HG03521 (cell line): ENCODE measurements at regions not wholly inside any gene's neighbourhood (a gene's known extent, or its start where the extent isn't known, plus 50 kb on each side); places are given as distances from the start of the nearest gene placed in this dataset.

Source experiments
- ATAC-seq: cut with Tn5 transposase; IDR thresholded peaks from one replicate; pipeline ENCODE4 v1.9.1; 2021; ENCODE audit warnings: mild to moderate bottlenecking, moderate library complexity; ENCODE audit not compliant: unreplicated experiment

DNA sequence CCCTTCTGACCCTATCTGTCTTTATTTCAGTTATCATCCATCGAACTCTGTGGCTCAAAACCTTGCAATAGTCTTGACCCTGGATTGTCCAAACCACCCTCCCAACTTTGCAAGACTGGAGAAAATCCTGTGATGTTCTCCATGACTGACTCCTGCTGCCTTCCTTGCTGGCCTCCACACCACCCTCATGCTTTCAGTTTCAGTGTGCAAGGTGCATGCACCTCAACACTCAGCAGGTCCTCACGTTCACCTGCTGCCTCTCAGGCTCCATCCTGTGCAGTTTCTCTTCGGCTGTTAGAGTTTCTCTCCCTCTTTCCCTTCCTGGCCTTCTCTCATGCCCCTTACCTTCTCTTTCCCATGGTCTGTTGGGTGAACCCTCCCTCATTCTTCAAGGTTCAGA is 59.4 kb upstream of the ASIC2 start:
- ATAC-seq, result no peak

DNA sequence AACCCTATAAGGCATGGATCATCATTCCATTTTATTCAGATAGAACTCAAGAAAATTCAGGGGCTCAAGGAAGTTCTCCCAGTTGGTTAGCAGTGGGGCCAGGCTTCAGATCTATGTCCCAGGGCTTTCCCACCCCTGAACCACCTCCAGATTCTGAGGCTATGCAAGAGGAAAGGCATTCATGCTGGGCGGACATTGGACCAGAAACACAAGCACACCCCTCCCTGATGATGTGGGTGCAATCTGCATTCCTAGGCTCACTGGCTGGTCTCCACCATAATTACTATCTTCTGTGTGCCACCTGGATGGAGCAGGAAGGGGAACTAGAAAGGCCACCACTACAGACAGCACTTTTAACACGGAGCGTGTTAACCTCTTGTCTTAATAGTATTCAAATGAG is 63.2 kb upstream of the ASIC2 start:
- ATAC-seq, result no peak

DNA sequence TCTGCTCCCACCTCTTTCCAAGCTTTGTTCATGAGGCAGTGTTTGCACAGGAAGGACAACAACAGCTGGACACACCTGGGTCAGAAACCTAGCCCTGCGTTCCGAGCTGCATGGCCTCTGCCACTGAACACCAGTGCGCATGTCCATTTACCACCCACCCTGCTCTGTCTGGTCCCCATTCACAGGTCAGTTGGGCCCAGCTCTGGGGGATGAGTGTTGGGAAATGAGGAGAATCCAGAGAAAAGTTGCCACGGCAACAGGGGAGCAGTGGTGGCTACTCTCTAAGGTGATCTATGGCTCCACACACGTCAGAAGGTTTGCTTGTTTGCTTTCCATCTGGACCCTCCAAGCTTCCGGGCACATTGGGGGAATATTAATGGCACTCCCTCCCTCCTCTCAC is 70.4 kb upstream of the ASIC2 start:
- ATAC-seq, result no peak

DNA sequence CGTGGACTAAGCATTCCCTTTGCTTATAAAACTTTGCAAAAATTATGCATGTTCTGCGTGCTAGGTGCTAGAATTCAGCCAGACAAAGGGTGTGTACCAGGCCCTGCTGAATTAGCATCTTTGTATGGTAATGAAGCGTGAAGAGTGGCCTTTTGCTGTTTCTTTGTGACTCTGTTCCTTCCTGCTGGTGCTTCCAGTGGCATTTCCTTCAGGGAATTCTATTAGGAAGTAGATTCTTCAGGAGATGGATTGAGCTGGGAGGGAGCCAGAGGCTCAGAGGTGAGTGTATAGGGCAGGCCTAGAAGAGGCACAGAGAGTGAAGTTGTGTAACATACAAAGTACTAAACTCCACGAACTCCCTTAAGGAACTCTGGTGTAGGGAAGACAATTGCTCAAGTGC is 73.9 kb upstream of the ASIC2 start:
- ATAC-seq, result no peak

DNA sequence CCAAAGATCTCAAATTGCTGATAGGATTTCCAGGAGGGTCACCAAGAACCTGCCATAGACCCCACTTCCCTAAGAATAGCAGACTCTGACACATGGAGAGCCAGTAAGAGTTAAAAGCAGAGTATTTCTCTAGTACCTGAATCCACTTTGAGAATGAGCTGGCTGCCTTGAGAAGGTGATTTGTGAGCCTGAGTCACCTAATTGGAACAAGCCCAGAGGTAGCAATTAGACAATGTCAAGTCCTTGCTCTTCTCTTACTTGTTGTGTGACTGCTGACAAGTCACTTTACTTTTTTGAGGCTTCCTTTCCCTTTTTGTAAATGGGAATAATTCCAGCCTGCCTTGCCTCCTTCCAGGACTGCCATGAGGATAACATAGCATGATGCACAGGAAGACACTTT is 76.1 kb upstream of the ASIC2 start:
- no peak for ATAC-seq

DNA sequence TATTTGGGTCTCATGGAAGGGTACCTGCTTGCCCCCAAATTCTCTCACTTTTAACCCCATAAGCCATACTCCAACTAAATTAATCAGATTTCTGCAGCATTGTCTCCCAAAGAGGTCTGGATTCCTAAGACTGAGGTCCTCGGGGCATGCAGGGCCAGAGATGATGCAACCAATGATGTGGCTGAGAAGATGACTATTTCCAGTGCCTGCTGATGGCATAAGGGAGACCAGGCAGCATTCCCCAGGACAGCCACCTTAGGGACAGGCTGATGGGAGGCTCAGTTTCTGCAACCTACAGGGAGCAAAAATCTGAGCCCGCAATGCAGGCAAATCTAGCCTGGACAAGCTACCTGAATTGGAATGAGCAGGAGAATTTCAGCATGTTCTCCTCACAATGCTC is 76.8 kb upstream of the ASIC2 start:
- no peak for ATAC-seq

DNA sequence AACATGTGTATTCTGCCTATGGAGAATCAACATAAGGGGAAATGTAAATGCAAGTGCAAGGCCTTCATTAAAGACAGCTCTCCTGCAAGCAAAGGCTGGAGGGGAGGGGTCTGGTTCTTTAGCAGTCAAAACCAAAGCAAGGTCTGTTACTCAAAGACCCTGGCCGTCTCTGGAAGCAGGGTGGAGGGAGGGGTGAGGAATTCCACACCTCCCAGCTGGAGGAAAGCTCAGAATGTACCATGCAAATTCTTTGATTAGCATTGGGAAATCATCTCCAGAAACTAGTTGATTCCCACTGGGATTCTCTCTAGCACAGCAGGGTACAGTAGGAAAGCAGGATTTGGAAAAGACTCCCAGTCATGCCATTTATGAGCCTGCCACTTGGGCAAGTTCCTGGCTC is 77.3 kb upstream of the ASIC2 start:
- ATAC-seq, result no peak

DNA sequence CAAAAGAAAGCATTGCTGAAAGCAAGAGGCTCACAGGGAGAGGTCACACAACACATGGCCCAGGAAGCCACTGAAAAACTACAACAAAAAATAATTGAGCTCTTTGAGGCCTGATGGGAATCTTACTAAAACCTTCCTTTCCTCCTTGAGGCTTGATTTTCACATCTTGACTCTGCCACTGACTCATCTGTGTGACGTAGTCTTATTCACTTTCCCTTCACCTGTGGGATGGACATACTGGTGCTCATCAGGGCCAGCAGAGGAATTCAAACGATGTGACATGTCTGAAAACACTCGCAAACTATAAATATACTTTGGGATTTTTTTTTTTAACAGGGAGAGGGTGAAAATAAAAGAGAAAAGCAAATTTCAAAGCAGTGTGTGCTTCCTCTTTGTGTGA is 78.3 kb upstream of the ASIC2 start:
- ATAC-seq, result no peak

DNA sequence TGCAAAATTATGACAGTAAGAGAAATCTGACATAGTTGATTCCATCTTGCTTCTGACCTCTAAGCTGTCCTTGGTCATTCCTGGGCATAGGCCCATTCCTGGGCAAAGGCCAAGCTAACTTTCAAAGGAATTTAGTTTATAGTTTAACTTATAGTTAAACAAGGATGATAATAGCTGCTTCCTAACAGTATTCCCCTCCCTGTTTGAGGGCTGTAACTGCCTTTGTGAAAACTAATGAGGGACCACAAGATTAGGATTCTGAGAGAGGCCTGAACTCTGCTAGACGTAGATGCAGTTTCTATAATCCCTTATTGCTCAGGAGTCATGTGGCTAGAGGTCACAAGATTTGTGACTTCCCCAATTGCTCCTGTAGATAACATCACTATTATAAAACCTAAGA is 80.2 kb upstream of the ASIC2 start:
- ATAC-seq, result no peak

DNA sequence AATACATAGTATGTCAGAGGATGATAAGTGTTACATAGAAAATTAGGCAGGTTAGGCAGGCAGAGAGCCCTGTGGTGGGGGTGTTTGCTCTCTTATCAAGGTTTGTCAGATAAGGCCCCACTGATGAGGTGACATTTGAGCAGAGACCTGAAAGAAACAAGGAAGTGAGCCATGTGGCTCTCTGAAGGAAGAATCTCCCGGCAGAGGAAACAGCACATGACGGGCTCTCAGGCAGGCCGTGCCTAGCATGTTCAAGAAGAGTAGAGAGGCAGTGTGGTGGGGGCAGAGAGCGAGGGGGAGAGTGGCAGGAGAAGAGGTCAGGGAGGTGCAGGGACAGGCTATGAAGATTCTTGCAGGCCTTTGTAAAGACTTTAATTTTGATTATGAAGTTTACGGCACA is 82.0 kb upstream of the ASIC2 start:
- ATAC-seq, result no peak

DNA sequence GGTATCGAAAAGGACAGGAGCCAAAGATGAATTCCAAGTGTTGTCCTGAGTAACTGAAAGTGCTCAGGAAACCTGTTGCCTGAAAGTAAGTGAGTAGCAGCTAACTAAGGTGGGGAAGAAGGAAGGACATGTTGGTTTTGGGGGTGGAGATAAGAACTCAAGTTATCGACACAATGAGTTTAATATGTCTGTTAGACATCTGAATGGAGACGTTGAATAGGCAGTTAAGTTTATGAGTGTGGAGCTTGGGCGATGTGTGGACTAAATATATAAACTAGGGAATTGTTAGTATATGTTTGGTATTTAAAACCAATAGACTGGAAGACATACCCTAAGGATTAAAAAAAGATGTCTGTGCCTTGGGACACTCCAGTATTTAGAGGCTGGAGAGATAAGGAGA is 82.7 kb upstream of the ASIC2 start:
- no peak for ATAC-seq

DNA sequence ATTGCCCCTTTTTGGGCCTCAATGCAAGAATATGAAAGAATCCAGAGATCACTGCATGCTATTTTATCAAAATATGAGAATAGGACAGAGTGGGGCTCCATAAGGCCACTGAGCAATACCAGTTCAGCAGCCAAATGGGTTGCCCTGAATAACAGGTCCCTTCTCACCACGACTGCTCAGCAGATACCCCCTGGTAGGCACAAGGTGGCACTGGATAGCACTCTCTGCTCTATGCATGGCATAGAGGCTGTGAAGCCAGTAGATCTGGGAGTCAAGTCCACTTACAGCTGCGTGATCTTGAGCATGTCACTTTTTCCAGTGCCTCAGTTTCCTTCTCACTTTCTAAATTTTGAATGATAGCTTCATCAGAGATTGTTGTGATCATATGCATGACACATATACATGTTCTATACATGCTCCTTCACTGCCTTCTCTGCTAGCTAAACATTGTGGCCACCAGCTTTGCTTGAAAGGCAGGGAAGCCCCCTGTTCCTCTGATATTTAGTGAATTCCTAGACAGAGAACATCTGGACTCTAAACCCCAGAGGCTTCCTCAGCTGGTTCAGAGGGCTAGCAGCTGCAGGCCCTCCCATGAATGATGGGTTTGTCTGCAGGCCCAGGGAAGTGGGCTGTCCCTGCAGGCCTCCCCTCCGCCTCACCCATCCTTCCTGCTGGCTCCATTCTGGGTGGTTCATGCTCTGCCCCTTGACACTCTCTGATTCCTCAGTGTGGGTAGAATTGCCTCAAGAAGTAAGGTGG is 84.9 kb upstream of the ASIC2 start:
- no peak for ATAC-seq

DNA sequence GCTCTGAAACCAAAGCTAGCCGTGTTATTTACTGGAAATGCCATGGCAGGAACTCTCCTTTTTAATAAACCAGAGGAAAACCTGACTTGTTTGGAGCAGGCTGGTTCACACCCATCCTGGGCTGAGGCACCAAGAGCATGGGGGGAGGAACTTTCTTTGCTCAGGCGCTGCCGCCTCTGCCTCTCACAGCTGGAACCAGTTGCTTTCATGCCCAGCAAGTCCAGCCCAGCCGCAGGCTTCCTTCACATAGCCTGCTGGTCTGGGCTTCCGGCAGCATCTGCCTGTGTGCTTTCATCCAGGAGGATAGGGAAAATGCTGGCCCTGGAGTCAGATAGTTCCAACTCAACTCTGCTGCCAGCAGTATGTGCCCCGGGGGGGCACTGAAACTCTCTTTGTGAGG is 88.1 kb upstream of the ASIC2 start:
- no peak for ATAC-seq

DNA sequence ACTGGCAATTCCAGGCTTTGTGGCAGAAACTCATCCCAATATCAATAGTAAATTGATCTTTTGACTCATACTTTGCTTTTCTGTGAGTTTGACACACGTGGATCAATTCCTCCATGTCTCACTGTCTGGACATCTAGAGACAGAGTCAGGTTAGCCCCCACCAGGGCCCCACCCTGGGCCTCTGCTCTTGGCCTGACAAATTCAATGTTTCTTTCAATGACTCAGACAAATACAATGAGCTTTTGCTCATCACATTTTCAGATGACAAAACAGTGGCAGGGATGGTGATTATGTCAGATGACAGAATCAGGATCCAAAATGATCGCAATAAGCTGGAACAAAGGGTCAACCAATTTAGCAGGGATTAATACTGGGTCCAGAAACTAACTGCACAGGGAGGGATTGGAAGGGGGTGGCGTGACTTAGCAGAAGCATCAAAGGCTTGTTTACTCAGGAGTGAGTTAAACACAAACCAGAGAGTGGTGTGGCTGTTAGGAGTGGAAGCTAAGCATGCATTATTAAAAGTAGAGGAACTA is 90.5 kb upstream of the ASIC2 start:
- ATAC-seq, result no peak

DNA sequence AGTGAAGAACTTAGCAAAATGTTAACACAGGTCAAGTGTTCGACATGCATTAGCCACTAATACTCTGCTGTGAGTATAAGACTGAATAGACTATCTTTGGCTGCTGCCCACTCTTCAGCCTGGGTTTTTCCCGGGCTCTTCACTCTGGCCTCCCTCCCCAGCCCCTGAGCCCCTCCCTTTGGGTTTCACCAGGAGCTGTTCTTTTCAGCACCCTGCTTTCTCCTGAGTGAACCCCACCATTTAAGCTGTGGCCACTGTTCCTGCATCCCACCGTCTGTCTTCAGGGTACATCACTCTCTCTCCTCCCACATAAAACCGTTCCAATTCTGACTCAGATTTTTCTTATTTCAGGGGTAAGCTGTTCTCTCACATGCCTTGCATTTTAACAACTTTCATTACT is 92.0 kb upstream of the ASIC2 start:
- no peak for ATAC-seq

DNA sequence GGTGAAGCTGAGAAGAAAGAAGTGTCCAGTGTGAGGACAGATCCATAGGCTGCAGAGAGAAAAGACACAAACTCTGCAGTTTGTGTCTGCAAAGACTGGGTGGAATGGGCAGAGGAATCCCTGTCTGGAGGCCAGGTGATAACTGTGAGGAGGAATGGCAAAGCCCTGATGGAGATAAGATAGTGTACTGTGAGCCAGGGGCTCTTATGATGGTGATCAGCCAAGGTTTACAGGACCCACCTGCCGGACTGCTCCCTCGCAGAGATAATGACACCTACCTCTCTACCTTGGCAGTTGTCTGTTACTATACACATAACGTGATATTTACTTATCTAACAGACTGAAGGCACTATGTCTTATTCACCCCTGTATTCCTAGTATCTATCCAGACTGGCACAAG is 92.6 kb upstream of the ASIC2 start:
- ATAC-seq, result no peak

DNA sequence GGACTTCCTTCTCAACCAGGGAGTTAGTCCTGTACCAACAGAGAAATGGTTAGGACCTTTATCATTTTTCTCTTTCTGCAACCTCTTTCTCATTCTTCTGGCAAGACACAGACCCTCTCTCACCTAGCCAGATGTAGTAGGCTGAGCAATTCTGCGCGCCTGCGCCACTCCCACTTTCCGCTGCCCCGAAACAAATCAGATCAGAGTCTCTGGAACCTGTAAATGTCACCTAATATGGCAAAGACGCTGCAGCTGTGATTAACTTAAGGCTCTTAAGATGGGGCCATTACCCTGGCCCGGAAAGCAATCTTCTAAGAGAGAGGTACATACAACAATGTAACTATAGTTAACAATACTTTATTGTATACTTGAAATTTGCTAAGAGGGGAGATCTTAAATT is 94.3 kb upstream of the ASIC2 start:
- ATAC-seq, result no peak

DNA sequence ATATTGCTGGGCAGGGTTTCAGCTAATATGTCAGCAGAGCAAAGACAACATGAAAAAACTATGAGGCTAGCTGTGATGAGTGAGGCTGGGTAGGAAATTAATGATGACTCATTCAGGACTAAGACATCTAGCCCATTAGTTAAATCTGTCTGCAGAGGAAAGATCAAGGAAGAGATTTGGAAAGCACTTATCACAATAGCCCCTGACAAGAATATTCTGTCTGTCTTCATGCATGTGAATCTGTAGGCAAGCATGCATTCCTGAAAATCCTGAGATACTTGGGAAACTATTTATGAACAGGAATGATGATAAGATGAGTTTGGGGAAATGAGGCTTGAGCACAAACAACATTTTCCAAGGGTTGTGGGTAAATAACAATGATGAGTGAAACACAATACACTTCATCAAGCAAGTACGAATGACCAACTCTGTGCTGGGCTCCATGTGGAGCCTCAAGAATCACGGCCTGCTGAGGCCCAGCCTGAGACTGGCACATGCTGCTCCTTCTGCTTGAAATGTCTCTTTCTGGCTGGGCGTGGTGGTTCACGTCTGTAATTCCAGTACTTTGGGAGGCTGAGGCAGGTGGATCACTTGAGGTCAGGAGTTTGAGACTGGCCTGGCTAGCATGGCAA is 96.5 kb upstream of the ASIC2 start:
- no peak for ATAC-seq

DNA sequence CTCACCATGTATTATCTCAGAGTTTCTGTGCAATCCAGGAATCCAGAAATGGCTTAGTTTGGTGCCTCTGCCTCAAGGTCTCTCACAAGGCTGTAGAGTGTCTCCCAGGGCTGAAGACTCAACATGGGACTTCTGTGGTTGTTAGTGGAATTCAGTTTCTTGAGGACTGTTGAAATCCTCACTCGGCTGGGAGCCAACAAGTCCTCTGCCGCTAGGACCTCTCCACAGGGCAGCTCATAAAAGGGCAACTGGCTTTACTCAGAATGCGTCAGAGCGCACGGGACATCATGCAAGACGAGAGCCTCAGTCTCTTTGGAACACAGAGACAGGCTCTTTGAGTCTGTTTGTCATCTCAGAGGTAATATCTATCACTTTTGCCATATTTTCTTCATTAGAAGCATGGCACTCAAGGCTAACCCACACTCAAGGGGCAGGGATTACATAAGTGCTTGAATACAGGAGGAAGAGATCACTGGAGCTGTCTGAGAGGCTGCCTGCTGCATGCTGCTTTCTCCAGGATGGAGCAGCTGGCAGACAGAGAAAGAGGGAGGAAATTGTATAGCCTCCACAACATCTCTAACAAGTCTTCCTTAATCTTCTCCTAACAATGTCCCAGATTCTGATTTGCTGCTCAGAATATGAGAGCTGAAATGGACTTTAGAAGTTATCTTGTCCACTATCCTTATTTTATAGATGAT is 97.5 kb upstream of the ASIC2 start:
- no peak for ATAC-seq

DNA sequence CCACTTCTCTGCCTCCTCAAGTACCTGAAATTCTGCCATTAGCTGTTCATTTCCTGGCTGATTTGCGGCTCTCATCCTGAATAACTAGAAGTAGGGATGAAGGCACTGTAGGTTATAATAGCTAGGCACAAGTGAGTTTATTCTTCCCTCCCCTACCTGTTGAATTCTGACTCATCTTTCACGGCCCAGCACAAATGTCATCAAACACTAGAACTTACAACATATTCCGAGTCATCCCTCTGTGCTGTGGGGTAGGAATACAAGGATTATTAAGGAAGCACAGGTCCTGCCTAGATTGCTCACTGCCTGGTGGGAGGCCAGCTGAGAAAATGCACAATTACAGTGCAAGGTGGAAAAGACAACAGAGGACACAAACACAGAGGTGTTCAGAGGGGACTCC is 103.7 kb upstream of the ASIC2 start:
- no peak for ATAC-seq

DNA sequence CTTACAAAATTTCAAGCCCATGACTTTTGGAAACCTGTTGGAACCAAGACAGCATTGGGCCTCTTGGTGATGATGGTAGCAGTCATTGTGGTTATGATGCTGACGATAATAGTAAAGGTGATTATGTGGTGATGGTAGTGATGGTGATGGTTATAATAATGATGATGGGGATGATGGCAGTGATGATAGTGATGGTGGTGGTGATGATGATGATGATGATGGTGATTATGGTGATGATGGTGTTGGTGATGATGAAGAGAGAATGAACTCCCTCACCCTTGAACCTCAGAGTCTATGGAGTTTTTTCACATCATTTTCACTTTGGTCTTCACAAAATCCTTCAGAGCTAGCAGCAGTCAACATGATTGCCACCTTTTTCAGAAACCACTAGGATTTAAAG is 105.3 kb upstream of the ASIC2 start:
- ATAC-seq, result no peak

DNA sequence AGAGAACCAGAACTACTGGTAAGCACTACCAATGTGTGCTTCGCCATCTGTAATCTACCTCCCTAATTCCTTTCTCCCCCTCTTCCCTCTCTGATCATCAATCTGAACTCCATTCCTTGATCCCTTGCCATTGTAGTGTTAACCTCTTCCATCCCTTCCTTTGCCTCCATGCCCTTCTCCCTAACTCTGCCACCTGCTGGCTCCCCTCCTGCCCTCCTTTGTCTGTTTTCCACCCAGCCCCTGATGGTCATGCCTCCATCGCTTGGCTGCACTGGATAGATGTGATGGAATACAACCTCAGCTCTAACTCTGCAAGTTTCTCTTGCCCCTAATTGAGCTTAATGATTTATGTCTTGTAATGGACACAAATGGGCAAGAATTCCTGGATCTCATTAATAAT is 108.2 kb upstream of the ASIC2 start:
- ATAC-seq, result no peak
